Neural cell (in vitro differentiated cells): ENCODE measurements at regions not wholly inside any gene's neighbourhood (a gene's known extent, or its start where the extent isn't known, plus 50 kb on each side); places are given as distances from the start of the nearest gene placed in this dataset.

Experiments
- EP300 ChIP-seq: fragments of 450-650 bp; conservative IDR thresholded peaks from 2 replicates; pipeline ENCODE4 v1.6.1; 2014; ENCODE audit warnings: antibody characterized with exemption, mild to moderate bottlenecking, moderate library complexity; ENCODE audit not compliant: poor library complexity, severe bottlenecking
- EZH2 ChIP-seq: fragments of 200-600, 300-800 bp; shearing (Covaris generic), sonication (generic); IDR thresholded peaks from 2 replicates; pipeline ENCODE4 v1.6.1; 2014; ENCODE audit warnings: antibody characterized with exemption, low read length, borderline replicate concordance, mild to moderate bottlenecking; ENCODE audit not compliant: insufficient read depth, poor library complexity, severe bottlenecking
- POLR2AphosphoS5 ChIP-seq: IDR thresholded peaks from 2 replicates; pipeline ENCODE4 v1.6.1; 2012
- RAD21 ChIP-seq: fragments of 450-650 bp; conservative IDR thresholded peaks from 2 replicates; pipeline ENCODE4 v1.6.1; 2014; ENCODE audit warnings: antibody characterized with exemption, mild to moderate bottlenecking, moderate library complexity
- SMC3 ChIP-seq: fragments of 450-650 bp; conservative IDR thresholded peaks from 2 replicates; pipeline ENCODE4 v1.6.1; 2014; ENCODE audit warnings: antibody characterized with exemption, mild to moderate bottlenecking, moderate library complexity; ENCODE audit not compliant: poor library complexity
- TAF1 ChIP-seq: IDR thresholded peaks from 2 replicates; pipeline ENCODE4 v1.6.1; 2012; ENCODE audit warnings: low read depth
- TF ChIP-seq, protein P1 (sequence below): fragments of 450-650 bp; IDR thresholded peaks from 2 replicates; pipeline ENCODE4 v1.5.1; 2014; ENCODE audit warnings: antibody characterized with exemption, mild to moderate bottlenecking, moderate library complexity; ENCODE audit not compliant: poor library complexity, severe bottlenecking
- TF ChIP-seq, protein P2 (sequence below): IDR thresholded peaks from 2 replicates; pipeline ENCODE4 v1.6.1; 2012; ENCODE audit warnings: borderline replicate concordance

DNA sequence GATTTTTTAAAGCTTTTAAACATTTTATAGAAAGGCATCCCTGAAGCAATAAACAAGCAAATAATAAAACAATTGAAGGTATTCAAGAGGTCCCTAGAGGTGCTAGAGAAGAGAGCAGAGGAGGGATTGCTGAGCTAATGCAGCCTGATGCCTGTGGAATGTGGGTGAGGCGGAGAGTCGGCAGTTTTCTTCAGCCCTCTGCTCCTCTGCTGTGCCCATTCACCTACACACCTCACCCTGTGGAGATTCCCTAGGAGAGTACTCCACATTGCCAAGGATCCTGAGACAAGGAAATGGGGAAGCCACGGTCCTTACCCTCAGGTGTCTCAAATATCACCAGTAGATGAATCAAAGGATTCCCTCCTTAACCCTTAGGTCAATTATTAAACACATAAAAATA lies 199.8 kb upstream of the POU3F2 start:
- TF ChIP-seq POLR2AphosphoS5 (no peak), EP300 (no peak), TAF1 (no peak), RAD21 (no peak), EZH2 (no peak), SMC3 (no peak)
- TF ChIP-seq, protein P1, sequence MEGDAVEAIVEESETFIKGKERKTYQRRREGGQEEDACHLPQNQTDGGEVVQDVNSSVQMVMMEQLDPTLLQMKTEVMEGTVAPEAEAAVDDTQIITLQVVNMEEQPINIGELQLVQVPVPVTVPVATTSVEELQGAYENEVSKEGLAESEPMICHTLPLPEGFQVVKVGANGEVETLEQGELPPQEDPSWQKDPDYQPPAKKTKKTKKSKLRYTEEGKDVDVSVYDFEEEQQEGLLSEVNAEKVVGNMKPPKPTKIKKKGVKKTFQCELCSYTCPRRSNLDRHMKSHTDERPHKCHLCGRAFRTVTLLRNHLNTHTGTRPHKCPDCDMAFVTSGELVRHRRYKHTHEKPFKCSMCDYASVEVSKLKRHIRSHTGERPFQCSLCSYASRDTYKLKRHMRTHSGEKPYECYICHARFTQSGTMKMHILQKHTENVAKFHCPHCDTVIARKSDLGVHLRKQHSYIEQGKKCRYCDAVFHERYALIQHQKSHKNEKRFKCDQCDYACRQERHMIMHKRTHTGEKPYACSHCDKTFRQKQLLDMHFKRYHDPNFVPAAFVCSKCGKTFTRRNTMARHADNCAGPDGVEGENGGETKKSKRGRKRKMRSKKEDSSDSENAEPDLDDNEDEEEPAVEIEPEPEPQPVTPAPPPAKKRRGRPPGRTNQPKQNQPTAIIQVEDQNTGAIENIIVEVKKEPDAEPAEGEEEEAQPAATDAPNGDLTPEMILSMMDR, result no peak
- TF ChIP-seq, protein P2, sequence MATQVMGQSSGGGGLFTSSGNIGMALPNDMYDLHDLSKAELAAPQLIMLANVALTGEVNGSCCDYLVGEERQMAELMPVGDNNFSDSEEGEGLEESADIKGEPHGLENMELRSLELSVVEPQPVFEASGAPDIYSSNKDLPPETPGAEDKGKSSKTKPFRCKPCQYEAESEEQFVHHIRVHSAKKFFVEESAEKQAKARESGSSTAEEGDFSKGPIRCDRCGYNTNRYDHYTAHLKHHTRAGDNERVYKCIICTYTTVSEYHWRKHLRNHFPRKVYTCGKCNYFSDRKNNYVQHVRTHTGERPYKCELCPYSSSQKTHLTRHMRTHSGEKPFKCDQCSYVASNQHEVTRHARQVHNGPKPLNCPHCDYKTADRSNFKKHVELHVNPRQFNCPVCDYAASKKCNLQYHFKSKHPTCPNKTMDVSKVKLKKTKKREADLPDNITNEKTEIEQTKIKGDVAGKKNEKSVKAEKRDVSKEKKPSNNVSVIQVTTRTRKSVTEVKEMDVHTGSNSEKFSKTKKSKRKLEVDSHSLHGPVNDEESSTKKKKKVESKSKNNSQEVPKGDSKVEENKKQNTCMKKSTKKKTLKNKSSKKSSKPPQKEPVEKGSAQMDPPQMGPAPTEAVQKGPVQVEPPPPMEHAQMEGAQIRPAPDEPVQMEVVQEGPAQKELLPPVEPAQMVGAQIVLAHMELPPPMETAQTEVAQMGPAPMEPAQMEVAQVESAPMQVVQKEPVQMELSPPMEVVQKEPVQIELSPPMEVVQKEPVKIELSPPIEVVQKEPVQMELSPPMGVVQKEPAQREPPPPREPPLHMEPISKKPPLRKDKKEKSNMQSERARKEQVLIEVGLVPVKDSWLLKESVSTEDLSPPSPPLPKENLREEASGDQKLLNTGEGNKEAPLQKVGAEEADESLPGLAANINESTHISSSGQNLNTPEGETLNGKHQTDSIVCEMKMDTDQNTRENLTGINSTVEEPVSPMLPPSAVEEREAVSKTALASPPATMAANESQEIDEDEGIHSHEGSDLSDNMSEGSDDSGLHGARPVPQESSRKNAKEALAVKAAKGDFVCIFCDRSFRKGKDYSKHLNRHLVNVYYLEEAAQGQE, result no peak
